K562 (cell line): ENCODE measurements at regions not wholly inside any gene's neighbourhood (a gene's known extent, or its start where the extent isn't known, plus 50 kb on each side); places are given as distances from the start of the nearest gene placed in this dataset.

Source experiments
- ATAC-seq: fragments of 200-7000 bp; cut with Tn5 transposase; 3 replicates; pipeline ENCODE4 v1.9.1; 2020; ENCODE audit warnings: moderate library complexity
- BruUV-seq: library from RNA; stranded (reverse); fragments of 400-500 nt; replicated peaks from 2 replicates; lab custom pipeline; 2021; lab: Mats Ljungman, UMichigan
- CTCF ChIA-PET: fragments of 300-600 bp; formaldehyde crosslinking; extraction: SDS; loops from one replicate; lab custom pipeline; 2021; ENCODE audit warnings: low intra/inter-chr PET ratio; lab: Yijun Ruan, JAX
- POLR2A ChIA-PET: fragments of 300-600, 350-650 bp; sonication (Branson Sonifier 250); formaldehyde crosslinking; extraction: SDS; loops from one replicate; lab custom pipeline; 2021; ENCODE audit warnings: antibody characterized with exemption, inconsistent platforms; lab: Yijun Ruan, JAX
- DNase-seq, 4 experiments: peaks; one replicate each; pipeline versions ENCODE4 v3.0.0 to v3.0.0-alpha.2; 2011 to 2018; ENCODE audit warnings: low spot score in 3 of 4, mixed read lengths in 3 of 4; ENCODE audit errors: extremely low read depth in 1 of 4
- FAIRE-seq: peaks from 2 replicates; lab custom pipeline; 2011; peaks lifted over from hg19 to GRCh38; lab: Jason Lieb, UNC
- H2AFZ ChIP-seq: 2 replicates; pipeline ENCODE4 v1.6.0; 2011; ENCODE audit warnings: low read depth, low read length, control low read depth, inconsistent platforms
- H3K27ac ChIP-seq: fragments of 200-600 bp; 3 replicates; pipeline ENCODE4 v1.8.0; 2011; ENCODE audit warnings: low read depth, mild to moderate bottlenecking, control low read depth, inconsistent platforms, low read length, moderate library complexity, mixed read lengths; ENCODE audit errors: extremely low read depth
- H3K27me3 ChIP-seq, 2 experiments: fragments of 300-600 bp in 1 of 2; 2 replicates in 1 of 2; 3 replicates in 1 of 2; pipeline versions ENCODE4 v1.6.0 to v1.8.0; 2011; ENCODE audit warnings: inconsistent platforms in 2 of 2, low read length in 2 of 2, mild to moderate bottlenecking in 1 of 2, mixed read lengths in 1 of 2, moderate library complexity in 1 of 2; ENCODE audit not compliant: control insufficient read depth in 2 of 2, insufficient read depth in 2 of 2
- H3K36me3 ChIP-seq: fragments of 300-600 bp; 3 replicates; pipeline ENCODE4 v1.8.0; 2011; ENCODE audit warnings: mild to moderate bottlenecking, low read length, inconsistent platforms; ENCODE audit not compliant: control insufficient read depth, insufficient read depth
- H3K4me1 ChIP-seq, 2 experiments: fragments of 200-600 bp in 1 of 2; replicated peaks in 1 of 2; 2 replicates in 1 of 2; 3 replicates in 1 of 2; pipeline versions ENCODE4 v1.5.1 to v1.8.0; 2011; ENCODE audit warnings: inconsistent platforms in 2 of 2, low read length in 2 of 2, mild to moderate bottlenecking in 1 of 2, mixed read lengths in 1 of 2, moderate library complexity in 1 of 2; ENCODE audit not compliant: control insufficient read depth in 2 of 2, insufficient read depth in 2 of 2
- H3K4me2 ChIP-seq: 2 replicates; pipeline ENCODE4 v1.6.1; 2011; ENCODE audit warnings: low read length, control low read depth, inconsistent platforms, mixed read lengths; ENCODE audit not compliant: insufficient read depth
- H3K4me3 ChIP-seq: fragments of 200-600 bp; sonication (generic), shearing (Covaris generic); 2 replicates; pipeline ENCODE4 v1.5.1; 2016; ENCODE audit warnings: control low read depth, inconsistent platforms
- H3K79me2 ChIP-seq: fragments of 200-600 bp; 3 replicates; pipeline ENCODE4 v1.8.0; 2011; ENCODE audit warnings: low read length, inconsistent platforms; ENCODE audit not compliant: control insufficient read depth, insufficient read depth
- H3K9ac ChIP-seq, 2 experiments: 2 replicates each; pipeline versions ENCODE4 v1.6.0 to v1.6.1; 2011; ENCODE audit warnings: low read depth in 2 of 2, low read length in 2 of 2, control low read depth in 1 of 2, inconsistent platforms in 1 of 2, mild to moderate bottlenecking in 1 of 2, mixed read lengths in 1 of 2; ENCODE audit not compliant: insufficient read depth in 1 of 2
- H3K9me1 ChIP-seq: one replicate; pipeline ENCODE4 v1.6.0; 2011; ENCODE audit warnings: inconsistent platforms, mild to moderate bottlenecking, low read length, moderate library complexity; ENCODE audit not compliant: control insufficient read depth, insufficient read depth
- H3K9me3 ChIP-seq: replicated peaks from 2 replicates; pipeline ENCODE4 v1.5.1; 2011; ENCODE audit warnings: low read depth, low read length, inconsistent platforms; ENCODE audit not compliant: control insufficient read depth, insufficient read depth
- H4K20me1 ChIP-seq: replicated peaks from 2 replicates; pipeline ENCODE4 v1.6.1; 2011; ENCODE audit warnings: low read length, inconsistent platforms, mixed read lengths; ENCODE audit not compliant: control insufficient read depth, insufficient read depth
- CBX3 ChIP-seq, 2 experiments: IDR thresholded peaks; 1 replicate in 1 of 2; 2 replicates in 1 of 2; pipeline ENCODE4 v1.6.1; 2012; ENCODE audit warnings: inconsistent platforms in 2 of 2, low read length in 2 of 2, borderline replicate concordance in 1 of 2, control low read depth in 1 of 2
- CCAR2 ChIP-seq: fragments of 200-400 bp; formaldehyde crosslinking; IDR thresholded peaks from 2 replicates; pipeline ENCODE4 v1.6.1; 2017; ENCODE audit warnings: mild to moderate bottlenecking, low read depth, low read length
- CEBPG ChIP-seq, 3 experiments: fragments of 200-800 bp in 1 of 3; sonication (Bioruptor generic) in 1 of 3; sonication (generic) in 1 of 3; formaldehyde crosslinking in 1 of 3; IDR thresholded peaks in 2 of 3; conservative IDR thresholded peaks in 1 of 3; 2 replicates each; pipeline versions ENCODE4 v1.6.1 to v1.8.0; 2016 to 2022; ENCODE audit warnings: missing compliant biosample characterization in 2 of 3, missing genetic modification characterization in 2 of 3, mild to moderate bottlenecking in 1 of 3, missing genetic modification reagents in 1 of 3
- CXXC5 ChIP-seq: fragments of 250-450 bp; sonication (Bioruptor Pico); IDR thresholded peaks from 2 replicates; pipeline ENCODE4 v1.8.0; 2022; ENCODE audit warnings: inconsistent platforms, mild to moderate bottlenecking, moderate library complexity
- EGR1 ChIP-seq: fragments of 450-650 bp; conservative IDR thresholded peaks from 2 replicates; pipeline ENCODE4 v1.6.1; 2017; ENCODE audit warnings: mild to moderate bottlenecking
- GMEB1 ChIP-seq: fragments of 250-450 bp; sonication (Bioruptor Pico); IDR thresholded peaks from 2 replicates; pipeline ENCODE4 v1.4.0; 2020; ENCODE audit warnings: mild to moderate bottlenecking
- KDM2B ChIP-seq: fragments of 250-450 bp; sonication (Bioruptor Pico); IDR thresholded peaks from 2 replicates; pipeline ENCODE4 v1.8.0; 2021; ENCODE audit warnings: mild to moderate bottlenecking, moderate library complexity
- KLF1 ChIP-seq: fragments of 450-650 bp; IDR thresholded peaks from 2 replicates; pipeline ENCODE4 v1.6.1; 2016; ENCODE audit warnings: missing genetic modification characterization, missing compliant biosample characterization
- MCM7 ChIP-seq, 2 experiments: fragments of 450-650 bp; IDR thresholded peaks; 2 replicates each; pipeline ENCODE4 v1.6.1; 2016 to 2018
- RAD51 ChIP-seq: fragments of 450-650 bp; IDR thresholded peaks from 2 replicates; pipeline ENCODE4 v1.7.1; 2016; ENCODE audit warnings: low read depth, mild to moderate bottlenecking, borderline replicate concordance
- TAF15 ChIP-seq: fragments of 200-400 bp; formaldehyde crosslinking; IDR thresholded peaks from 2 replicates; pipeline ENCODE4 v1.6.1; 2017; ENCODE audit warnings: mild to moderate bottlenecking, low read depth, low read length, moderate library complexity
- ZBTB8A ChIP-seq: fragments of 450-650 bp; IDR thresholded peaks from 2 replicates; pipeline ENCODE4 v1.6.1; 2018; ENCODE audit warnings: mild to moderate bottlenecking, moderate library complexity; ENCODE audit not compliant: partially characterized antibody
- ZNF316 ChIP-seq: fragments of 450-650 bp; IDR thresholded peaks from 2 replicates; pipeline ENCODE4 v1.6.1; 2016
- ZNF586 ChIP-seq: fragments of 450-650 bp; formaldehyde crosslinking; conservative IDR thresholded peaks from 2 replicates; pipeline ENCODE4 v1.4.0; 2020; ENCODE audit warnings: mild to moderate bottlenecking, moderate library complexity
- WGBS: fragments of 100-300 bp; shearing (Covaris generic); methylation state at CpG from one replicate; pipeline ENCODE4 v1.1.6; 2016; ENCODE audit warnings: low coverage, mixed read lengths; ENCODE audit not compliant: insufficient coverage; ENCODE audit errors: missing lambda C conversion rate; 5-methylcytosine and 5-hydroxymethylcytosine counted together
- in situ Hi-C: fragments of 300-500 bp; cut with MboI; formaldehyde crosslinking; loops from 4 replicates; pipeline ENCODE4 v1.15.0; 2018; ENCODE audit warnings: inconsistent platforms, mixed read lengths
- intact Hi-C: fragments of 100-400 bp; cut with micrococcal nuclease; formaldehyde crosslinking; loops from 2 replicates; pipeline ENCODE4 v1.14.2; 2022

DNA sequence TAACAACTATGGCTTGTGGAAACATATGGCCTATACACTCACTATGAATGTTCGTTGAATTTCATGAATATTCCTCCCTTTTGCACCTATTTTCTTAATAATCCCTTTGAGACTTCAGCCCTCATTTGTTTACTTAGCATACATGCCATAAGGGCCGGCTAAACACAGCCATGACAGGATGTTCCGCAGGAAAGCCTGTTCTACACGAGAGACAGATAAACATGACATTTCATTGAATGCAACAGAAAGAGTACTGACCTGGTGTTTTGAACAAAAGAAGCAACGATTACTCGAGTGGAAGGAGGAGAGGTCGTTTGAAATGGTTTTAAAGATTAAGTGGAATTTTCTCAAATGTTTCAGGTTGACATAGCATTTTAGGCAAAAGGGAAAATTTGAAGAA, 459.5 kb upstream of the CXADR start:
- in situ Hi-C loops: no loop called here
- WGBS: 3% methylated on average over 7 of the region's 7 CpGs
- Histone ChIP-seq H3K9me1 (no peaks in the 10 kb centered on the region), H4K20me1 (no peaks in the 10 kb centered on the region), H3K79me2 (no peaks in the 10 kb centered on the region), H3K36me3 (no peaks in the 10 kb centered on the region), H3K9ac (no peak overlapping the region), H3K4me1 (no peaks in the 10 kb centered on the region), H3K27me3 (no peaks in the 10 kb centered on the region), H3K4me2 (no peak overlapping the region), H2AFZ (no peak overlapping the region), H3K4me3 (no peak overlapping the region), H3K27ac (no peak overlapping the region), H3K9me3 (no peaks in the 10 kb centered on the region; the same call in 1 of the 2 replicates)
- FAIRE-seq (no peak), ATAC-seq (no peak), DNase-seq (no peak)
- TF ChIP-seq CCAR2 (no peak), CEBPG (CRISPR knock-in tag; IDR thresholded peaks at IDR 0.05) (no peak), CEBPG (tag; conservative IDR thresholded peaks at IDR 0.05 in 1 of 2, IDR thresholded peaks at IDR 0.05 in 1 of 2) (no peak), ZNF316 (no peak), ZBTB8A (no peak), RAD51 (no peak), CXXC5 (no peak), TAF15 (no peak), KDM2B (CRISPR knock-in tag) (no peak), CBX3 (IDR thresholded peaks at IDR 0.05; ENCODE audit: borderline replicate concordance in 1 of 2, low read length in 2 of 2) (no peak), ZNF586 (CRISPR knock-in tag) (no peak), EGR1 (no peak), GMEB1 (CRISPR knock-in tag) (no peak), KLF1 (tag) (no peak), MCM7 (IDR thresholded peaks at IDR 0.05) (no peak)
- intact Hi-C loops: no loop called here
- BruUV-seq: no TSS peak
- CTCF ChIA-PET: no interaction called here
- POLR2A ChIA-PET: no interaction called here
